CD4-positive, CD25-positive, alpha-beta regulatory T cell (primary cell): ENCODE measurements at regions not wholly inside any gene's neighbourhood (a gene's known extent, or its start where the extent isn't known, plus 50 kb on each side); places are given as distances from the start of the nearest gene placed in this dataset.
A peak's percentile ranks its signal among the peaks of the same experiment; 100 is the strongest.

Experiments used
- ATAC-seq, 2 donors: fragments of 150-1000 bp; cut with Tn5 transposase; one replicate each; pipeline ENCODE4 v1.10.0; 2021; ENCODE audit warnings: low read depth in 2 of 2, moderate number of reproducible peaks in 2 of 2, moderate library complexity in 1 of 2
- DNase-seq, 3 donors: peaks; one replicate each; pipeline versions ENCODE4 v3.0.0 to v3.0.0-alpha.2; 2012 to 2022; ENCODE audit warnings: mixed read lengths in 1 of 3
- H3K27ac ChIP-seq: one replicate; pipeline ENCODE4 v1.7.0; 2013; ENCODE audit warnings: mild to moderate bottlenecking, low read length; ENCODE audit not compliant: insufficient read depth, poor library complexity, severe bottlenecking
- H3K27me3 ChIP-seq: one replicate; pipeline ENCODE4 v1.7.0; 2013; ENCODE audit warnings: low read length; ENCODE audit not compliant: control insufficient read depth, insufficient read depth
- H3K36me3 ChIP-seq: one replicate; pipeline ENCODE4 v1.7.0; 2013; ENCODE audit warnings: mild to moderate bottlenecking, low read length, moderate library complexity; ENCODE audit not compliant: control insufficient read depth, insufficient read depth
- H3K4me1 ChIP-seq: 2 replicates; pipeline ENCODE4 v1.7.0; 2013; ENCODE audit warnings: mild to moderate bottlenecking, low read length; ENCODE audit not compliant: insufficient read depth, control insufficient read depth, poor library complexity, severe bottlenecking
- H3K4me3 ChIP-seq: one replicate; pipeline ENCODE4 v1.7.0; 2013; ENCODE audit warnings: low read depth, mild to moderate bottlenecking, low read length, moderate library complexity
- H3K9me3 ChIP-seq, 2 experiments: 1 replicate in 1 of 2; 2 replicates in 1 of 2; pipeline ENCODE4 v1.7.0; 2013; ENCODE audit warnings: low read length in 2 of 2, mild to moderate bottlenecking in 1 of 2, moderate library complexity in 1 of 2; ENCODE audit not compliant: control insufficient read depth in 2 of 2
- H3K27ac Mint-ChIP-seq, 3 donors: one replicate each; pipeline ENCODE4 v1.8.0; 2020 to 2022; ENCODE audit warnings: mild to moderate bottlenecking in 3 of 3, mixed read lengths in 3 of 3, moderate library complexity in 2 of 3
- H3K27me3 Mint-ChIP-seq: one replicate; pipeline ENCODE4 v1.8.0; 2022; ENCODE audit warnings: mild to moderate bottlenecking, mixed read lengths
- H3K36me3 Mint-ChIP-seq: one replicate; pipeline ENCODE4 v1.8.0; 2020; ENCODE audit warnings: mixed read lengths
- H3K4me1 Mint-ChIP-seq, 4 donors: one replicate each; pipeline ENCODE4 v1.8.0; 2020 to 2022; ENCODE audit warnings: mixed read lengths in 4 of 4, mild to moderate bottlenecking in 1 of 4
- H3K4me3 Mint-ChIP-seq, 4 donors: one replicate each; pipeline ENCODE4 v1.8.0; 2020 to 2022; ENCODE audit warnings: mild to moderate bottlenecking in 4 of 4, mixed read lengths in 4 of 4, moderate library complexity in 3 of 4
- H3K9me3 Mint-ChIP-seq, 7 donors: one replicate each; pipeline ENCODE4 v1.8.0; 2020 to 2022; ENCODE audit warnings: mixed read lengths in 7 of 7, mild to moderate bottlenecking in 3 of 7, moderate library complexity in 2 of 7

DNA sequence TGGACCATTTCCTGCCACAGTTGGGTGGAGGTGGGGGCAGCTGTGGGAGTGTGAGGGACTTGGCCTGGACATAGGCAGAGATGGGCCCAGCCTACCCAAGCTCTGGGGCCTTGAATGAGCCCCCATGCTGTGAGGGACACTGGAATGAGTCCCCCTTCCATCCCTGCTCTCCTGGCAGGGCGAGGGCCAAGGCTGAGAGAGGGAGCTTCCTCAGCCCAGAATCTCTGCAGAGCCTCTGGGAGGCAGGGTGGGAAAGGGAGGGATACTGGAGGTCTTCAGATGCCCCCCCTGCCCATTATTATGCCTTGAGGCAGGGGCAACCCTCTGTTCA is 124.5 kb upstream of the PJA1 start:
- Histone ChIP-seq H3K4me1 (peaks cover 9% of the 10 kb centered on the region), H3K9me3 (no peaks in the 10 kb centered on the region), H3K36me3 (no peaks in the 10 kb centered on the region), H3K4me3 (no peak overlapping the region), H3K27ac (no peak overlapping the region), H3K27me3 (no peaks in the 10 kb centered on the region)
- Mint-ChIP-seq H3K4me3 (no peak overlapping the region), H3K9me3 (peaks cover 0 to 2% (median 0%) of the 10 kb centered on the region in 7 donors), H3K27ac (no peak overlapping the region), H3K27me3 (no peaks in the 10 kb centered on the region), H3K4me1 (peaks cover 0 to 6% (median 0%) of the 10 kb centered on the region in 4 donors), H3K36me3 (no peaks in the 10 kb centered on the region)
- ATAC-seq, result no peak
- DNase-seq, result no peak

GRCh38 chrX:69289046-69289792 is 124.0 kb upstream of the PJA1 start:
- H3K4me1 ChIP-seq, result peaks cover 9% of the 10 kb centered on the region
- H3K27ac Mint-ChIP-seq, result no peak overlapping the region
- H3K27me3 ChIP-seq, result no peaks in the 10 kb centered on the region
- H3K9me3 Mint-ChIP-seq, result peaks cover 0 to 2% (median 0%) of the 10 kb centered on the region in 7 donors
- no peak overlapping the region for H3K27ac ChIP-seq
- H3K27me3 Mint-ChIP-seq, result no peaks in the 10 kb centered on the region
- H3K36me3 ChIP-seq, result no peaks in the 10 kb centered on the region
- DNase-seq (no peak), ATAC-seq (no peak)
- peaks cover 0 to 6% (median 0%) of the 10 kb centered on the region in 4 donors for H3K4me1 Mint-ChIP-seq
- H3K4me3 ChIP-seq, result no peak overlapping the region
- no peaks in the 10 kb centered on the region for H3K9me3 ChIP-seq
- no peak overlapping the region for H3K4me3 Mint-ChIP-seq
- no peaks in the 10 kb centered on the region for H3K36me3 Mint-ChIP-seq

DNA sequence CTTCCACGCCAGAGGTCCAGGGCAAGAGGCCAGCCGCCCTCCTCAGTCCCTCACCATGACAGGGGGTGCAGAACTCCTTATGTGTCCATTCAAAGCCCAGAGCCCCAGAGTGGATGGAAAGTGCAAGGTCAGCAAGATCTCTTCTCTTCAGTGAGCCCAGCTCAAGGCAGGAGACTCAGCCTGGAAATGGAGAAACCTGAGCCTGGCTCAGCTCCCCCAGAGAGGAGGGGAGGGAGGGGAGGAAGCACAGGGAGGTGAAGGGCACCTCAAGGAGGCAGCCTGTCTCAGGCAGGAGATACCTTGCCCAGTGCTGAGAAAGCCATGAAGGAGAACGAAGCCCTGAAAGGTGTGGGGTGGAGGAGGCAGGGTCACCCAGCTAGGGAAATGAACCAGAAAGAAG is 121.8 kb upstream of the PJA1 start:
- H3K27me3 ChIP-seq, result no peaks in the 10 kb centered on the region
- no peaks in the 10 kb centered on the region for H3K36me3 ChIP-seq
- Mint-ChIP-seq H3K27me3 (no peaks in the 10 kb centered on the region), H3K27ac (no peak overlapping the region), H3K9me3 (peaks cover 0 to 2% (median 0%) of the 10 kb centered on the region in 7 donors), H3K4me3 (no peak overlapping the region), H3K4me1 (peaks cover 0 to 6% (median 0%) of the 10 kb centered on the region in 4 donors), H3K36me3 (no peaks in the 10 kb centered on the region)
- DNase-seq, result no peak
- peaks cover 9% of the 10 kb centered on the region for H3K4me1 ChIP-seq
- H3K27ac ChIP-seq, result no peak overlapping the region
- no peaks in the 10 kb centered on the region for H3K9me3 ChIP-seq
- no peak for ATAC-seq
- no peak overlapping the region for H3K4me3 ChIP-seq

- H3K4me3 Mint-ChIP-seq, result peak overlapping the region in 1 of 4 donors; percentile 47
- H3K27ac ChIP-seq, result no peak overlapping the region
- no peaks in the 10 kb centered on the region for H3K27me3 ChIP-seq
- H3K4me1 Mint-ChIP-seq, result peaks cover 0 to 6% (median 0%) of the 10 kb centered on the region in 4 donors
- no peak for ATAC-seq
- no peak for DNase-seq
- peaks cover 9% of the 10 kb centered on the region for H3K4me1 ChIP-seq
- H3K9me3 Mint-ChIP-seq, result peaks cover 0 to 2% (median 0%) of the 10 kb centered on the region in 7 donors
- H3K36me3 Mint-ChIP-seq, result no peaks in the 10 kb centered on the region
- H3K4me3 ChIP-seq, result no peak overlapping the region
- no peaks in the 10 kb centered on the region for H3K9me3 ChIP-seq
- H3K36me3 ChIP-seq, result no peaks in the 10 kb centered on the region
- H3K27me3 Mint-ChIP-seq, result no peaks in the 10 kb centered on the region
- H3K27ac Mint-ChIP-seq, result no peak overlapping the region
These were observed 121.3 kb upstream of the PJA1 start for GRCh38 chrX:69286565-69286906.

DNA sequence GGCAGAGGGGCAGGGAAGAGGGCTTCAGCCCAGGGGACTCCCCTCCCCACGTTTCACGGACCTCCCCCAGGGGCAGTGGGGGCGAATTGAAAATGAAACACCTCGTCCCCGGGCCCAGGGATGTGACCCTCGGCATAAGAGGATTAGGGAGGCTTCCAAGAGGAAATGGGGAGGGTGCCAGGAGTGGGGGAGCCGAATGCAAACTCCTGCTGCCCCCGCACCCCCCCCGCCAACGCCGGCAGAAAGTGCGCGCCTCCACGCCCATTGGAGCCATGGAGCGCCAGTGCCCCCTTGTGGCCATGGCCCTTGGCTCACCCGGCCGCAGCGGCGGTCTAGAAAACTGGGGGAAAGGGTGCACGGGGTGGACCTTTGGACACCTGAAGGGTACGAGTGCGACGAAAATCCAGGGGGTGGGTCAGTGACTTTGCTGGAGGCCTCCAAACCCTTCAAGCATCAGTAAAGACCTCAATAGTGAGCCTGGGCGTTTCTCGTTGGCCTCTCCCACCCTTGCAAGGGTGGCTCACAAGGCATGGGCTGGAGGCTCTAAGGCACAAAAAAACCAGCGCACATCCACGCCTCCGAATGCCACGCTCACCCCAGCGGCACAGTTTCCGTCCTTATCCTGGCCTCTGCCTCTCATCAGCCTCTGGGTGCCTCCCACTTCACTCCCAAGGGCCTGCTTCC is 120.8 kb upstream of the PJA1 start:
- peaks cover 9% of the 10 kb centered on the region for H3K4me1 ChIP-seq
- H3K36me3 ChIP-seq, result no peaks in the 10 kb centered on the region
- peak overlapping the region in 2 of 4 donors; percentile 48 to 65 for H3K4me3 Mint-ChIP-seq
- no peaks in the 10 kb centered on the region for H3K9me3 ChIP-seq
- H3K9me3 Mint-ChIP-seq, result peaks cover 0 to 2% (median 0%) of the 10 kb centered on the region in 7 donors
- H3K27ac Mint-ChIP-seq, result no peak overlapping the region
- H3K27ac ChIP-seq, result no peak overlapping the region
- H3K4me1 Mint-ChIP-seq, result peaks cover 0 to 6% (median 0%) of the 10 kb centered on the region in 4 donors
- H3K36me3 Mint-ChIP-seq, result no peaks in the 10 kb centered on the region
- H3K27me3 ChIP-seq, result no peaks in the 10 kb centered on the region
- DNase-seq (peak; percentile 23 to 44 (median 43)), ATAC-seq (peak in 1 of 2 donors; percentile 58)
- H3K4me3 ChIP-seq, result no peak overlapping the region
- H3K27me3 Mint-ChIP-seq, result no peaks in the 10 kb centered on the region

DNA sequence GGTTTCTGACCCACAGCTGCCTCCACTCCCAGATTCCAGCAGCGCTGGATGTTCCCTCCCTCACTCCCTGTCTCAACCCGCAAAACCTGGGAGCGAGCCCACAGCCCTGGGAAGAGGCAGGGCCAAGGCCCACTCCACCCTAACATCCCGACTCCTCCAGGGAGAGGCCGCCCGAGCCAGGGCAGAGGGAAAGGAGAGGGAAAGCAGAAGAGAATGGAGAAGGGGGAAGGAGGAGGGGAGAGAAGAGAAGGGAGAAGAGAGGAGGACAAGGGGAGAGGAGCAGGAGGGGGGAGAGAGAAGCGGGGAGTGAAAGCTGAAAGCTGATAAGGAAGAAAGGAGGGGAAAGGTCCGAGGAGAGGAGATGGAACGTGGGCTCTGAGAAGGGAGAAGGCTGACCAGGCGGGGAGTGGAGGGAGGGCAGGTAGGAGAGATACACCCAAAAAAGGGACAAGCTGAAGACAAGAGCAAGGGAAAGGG is 120.2 kb upstream of the PJA1 start:
- no peaks in the 10 kb centered on the region for H3K27me3 ChIP-seq
- Mint-ChIP-seq H3K4me3 (peak overlapping the region in 1 of 4 donors; percentile 48), H3K36me3 (no peaks in the 10 kb centered on the region), H3K9me3 (peaks cover 0 to 2% (median 0%) of the 10 kb centered on the region in 7 donors), H3K27me3 (no peaks in the 10 kb centered on the region), H3K27ac (no peak overlapping the region), H3K4me1 (peaks cover 0 to 6% (median 0%) of the 10 kb centered on the region in 4 donors)
- no peak overlapping the region for H3K27ac ChIP-seq
- DNase-seq (no peak), ATAC-seq (no peak)
- H3K4me3 ChIP-seq, result no peak overlapping the region
- H3K4me1 ChIP-seq, result peaks cover 9% of the 10 kb centered on the region
- H3K9me3 ChIP-seq, result no peaks in the 10 kb centered on the region
- H3K36me3 ChIP-seq, result no peaks in the 10 kb centered on the region

- ATAC-seq, result no peak
- Mint-ChIP-seq H3K36me3 (no peaks in the 10 kb centered on the region), H3K4me1 (peaks cover 0 to 6% (median 0%) of the 10 kb centered on the region in 4 donors), H3K9me3 (peaks cover 0 to 2% (median 0%) of the 10 kb centered on the region in 7 donors), H3K4me3 (no peak overlapping the region), H3K27ac (no peak overlapping the region), H3K27me3 (no peaks in the 10 kb centered on the region)
- Histone ChIP-seq H3K27ac (no peak overlapping the region), H3K4me3 (no peak overlapping the region), H3K4me1 (peaks cover 9% of the 10 kb centered on the region), H3K36me3 (no peaks in the 10 kb centered on the region), H3K9me3 (no peaks in the 10 kb centered on the region), H3K27me3 (no peaks in the 10 kb centered on the region)
- DNase-seq, result no peak
These were observed 119.2 kb upstream of the PJA1 start for GRCh38 chrX:69284491-69284890.
